Psoas muscle (tissue), 7 donors: ENCODE measurements at regions not wholly inside any gene's neighbourhood (a gene's known extent, or its start where the extent isn't known, plus 50 kb on each side); places are given as distances from the start of the nearest gene placed in this dataset.
"Not testable (repeated sequence)": the region's sequence is repeated elsewhere in the genome, so short reads cannot be mapped to it uniquely, and the experiment has no call there.

Source experiments
- ATAC-seq, 4 donors: fragments of 200-7000 bp; cut with Tn5 transposase; one replicate each; pipeline ENCODE4 v1.9.1; 2020; ENCODE audit warnings: moderate library complexity in 3 of 4, mild to moderate bottlenecking in 2 of 4
- DNase-seq, 2 donors: peaks; one replicate each; pipeline ENCODE4 v3.0.0-alpha.2; 2020
- H3K27ac ChIP-seq: fragments of 200-600 bp; one replicate; pipeline ENCODE4 v1.8.0; 2022
- H3K27me3 ChIP-seq, 3 donors: fragments of 200-600 bp in 1 of 3; one replicate each; pipeline versions ENCODE4 v1.6.1 to v1.8.0; 2013 to 2022; ENCODE audit warnings: low read length in 2 of 3, mild to moderate bottlenecking in 2 of 3, moderate library complexity in 1 of 3; ENCODE audit not compliant: insufficient read depth in 3 of 3
- H3K36me3 ChIP-seq, 2 donors: fragments of 200-600 bp in 1 of 2; one replicate each; pipeline versions ENCODE4 v1.6.1 to v1.8.0; 2013 to 2022; ENCODE audit warnings: low read depth in 1 of 2, mild to moderate bottlenecking in 1 of 2, moderate library complexity in 1 of 2; ENCODE audit not compliant: insufficient read depth in 1 of 2
- H3K4me1 ChIP-seq: fragments of 200-600 bp; one replicate; pipeline ENCODE4 v1.8.0; 2022
- H3K4me3 ChIP-seq: fragments of 200-600 bp; one replicate; pipeline ENCODE4 v1.8.0; 2022; ENCODE audit warnings: mild to moderate bottlenecking
- H3K9me3 ChIP-seq: fragments of 200-600 bp; one replicate; pipeline ENCODE4 v1.8.0; 2022
- CTCF ChIP-seq: fragments of 200-600 bp; IDR thresholded peaks from one replicate; pipeline ENCODE4 v1.8.0; 2022; ENCODE audit warnings: antibody characterized with exemption
- WGBS, 3 donors: extraction: QIAGEN DNeasy Blood & Tissue Kit; methylation state at CpG; one replicate each; pipeline versions ENCODE4 v1.1.6 to v1.1.7; 2013; 5-methylcytosine and 5-hydroxymethylcytosine counted together
- intact Hi-C, 2 donors: fragments of 100-400 bp; cut with DNase I; formaldehyde crosslinking; loops; one replicate each; pipeline versions ENCODE4 v1.11.0 to v1.14.2; 2022
- donor health status: healthy with polysubstance abuse.
- donor health status: DM: no; HTN: no; CAD: no; lungs with moderate emphysema.
- donor health status: Bipolar disorder and iron deficiency.
- donor health status: healthy.
- donor health status: DM: yes; HTN: yes; CAD: no.
- donor health status: DM: no; HTN: no; CAD: no.
- donor health status: DM: yes; HTN: yes; CAD: no.

- Histone ChIP-seq H3K27me3 (no peaks in the 10 kb centered on the region), H3K36me3 (no peaks in the 10 kb centered on the region), H3K27ac (no peak overlapping the region), H3K4me1 (no peaks in the 10 kb centered on the region), H3K4me3 (no peak overlapping the region), H3K9me3 (no peaks in the 10 kb centered on the region)
- ATAC-seq (no peak), DNase-seq (no peak)
- WGBS, 3 donors, result 60 to 80% (median 75%) methylated on average over 2 of the region's 2 CpGs
- intact Hi-C loops, result no loop called here
- TF ChIP-seq CTCF, result no peak
These were observed 210.8 kb upstream of the IRS4 start for GRCh38 chrX:108947205-108947604.

DNA sequence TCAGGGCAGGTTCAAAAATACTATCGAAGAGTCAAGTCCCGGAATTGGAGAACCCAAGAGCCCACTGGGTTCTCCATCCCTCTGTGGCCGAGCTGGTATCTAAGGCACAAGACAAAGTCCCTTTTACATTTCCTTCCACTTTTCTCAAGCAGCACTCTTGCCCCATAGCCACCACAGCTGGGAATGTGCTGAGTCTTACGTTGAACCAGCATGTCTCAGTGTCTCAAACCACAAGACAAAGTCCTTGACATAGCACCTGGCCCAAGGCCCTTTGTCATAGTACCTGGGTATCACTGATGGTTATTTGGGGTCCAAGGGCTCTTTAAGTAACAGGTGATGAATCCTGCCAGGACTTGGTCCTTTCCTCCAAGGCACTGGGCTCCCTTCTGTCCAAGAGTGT, 210.2 kb upstream of the IRS4 start:
- 82 to 86% (median 85%) methylated on average over 4 of the region's 4 CpGs for WGBS, 3 donors
- TF ChIP-seq CTCF, result no peak

GRCh38 chrX:108945883-108946523, 209.6 kb upstream of the IRS4 start:
- no peak overlapping the region for H3K27ac ChIP-seq

More for the DNA sequence above, 210.2 kb upstream of the IRS4 start:
- no peak overlapping the region for H3K4me3 ChIP-seq
- no peaks in the 10 kb centered on the region for H3K4me1 ChIP-seq
- H3K27ac ChIP-seq, result no peak overlapping the region
- no peaks in the 10 kb centered on the region for H3K9me3 ChIP-seq
- no peaks in the 10 kb centered on the region for H3K36me3 ChIP-seq
- no peaks in the 10 kb centered on the region for H3K27me3 ChIP-seq
- DNase-seq, result no peak
- intact Hi-C loops, result no loop called here
- no peak for ATAC-seq

DNA sequence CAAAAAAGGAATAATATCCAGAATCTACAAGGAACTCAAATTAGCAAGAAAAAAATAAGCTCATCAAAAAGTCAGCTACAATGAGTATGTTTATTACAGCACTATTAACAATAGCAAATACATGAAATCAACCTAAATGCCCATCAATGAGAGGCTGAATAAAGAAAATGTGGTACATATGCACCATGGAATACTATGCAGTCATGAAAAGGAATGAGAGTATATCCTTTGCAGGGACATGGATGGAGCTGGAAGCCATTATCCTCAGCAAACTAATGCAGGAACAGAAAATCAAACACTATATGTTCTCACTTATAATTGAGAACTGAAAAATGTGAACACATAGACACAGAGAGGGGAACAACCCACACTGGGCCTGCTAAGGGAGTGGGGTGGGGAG, 178.4 kb upstream of the IRS4 start:
- ATAC-seq (no peak), DNase-seq (no peak)
- TF ChIP-seq CTCF, result no peak
- H3K4me3 ChIP-seq, result no peak overlapping the region
- H3K27ac ChIP-seq, result no peak overlapping the region
- H3K4me1 ChIP-seq, result no peaks in the 10 kb centered on the region
- intact Hi-C loops, result no loop called here
- H3K36me3 ChIP-seq, result no peaks in the 10 kb centered on the region
- H3K27me3 ChIP-seq, result no peaks in the 10 kb centered on the region
- peaks cover 4% of the 10 kb centered on the region for H3K9me3 ChIP-seq

More at GRCh38 chrX:108945883-108946523, 209.6 kb upstream of the IRS4 start:
- ATAC-seq, result no peak
- Histone ChIP-seq H3K36me3 (no peaks in the 10 kb centered on the region), H3K27me3 (no peaks in the 10 kb centered on the region), H3K4me3 (no peak overlapping the region), H3K4me1 (no peaks in the 10 kb centered on the region), H3K9me3 (no peaks in the 10 kb centered on the region)
- intact Hi-C loops, result no loop called here
- 59 to 74% (median 72%) methylated on average over 3 of the region's 3 CpGs for WGBS, 3 donors
- TF ChIP-seq CTCF, result no peak
- no peak for DNase-seq

GRCh38 chrX:108903831-108904230, 167.5 kb upstream of the IRS4 start:
- H3K27ac ChIP-seq, intact Hi-C loops, H3K4me3 ChIP-seq, DNase-seq, H3K4me1 ChIP-seq, H3K9me3 ChIP-seq, H3K27me3 ChIP-seq, H3K36me3 ChIP-seq, ATAC-seq: not testable (repeated sequence)
- WGBS, 3 donors, result 79 to 91% (median 84%) methylated on average over 5 of the region's 5 CpGs
